Choroid plexus epithelial cell (primary cell): ENCODE measurements at regions not wholly inside any gene's neighbourhood (a gene's known extent, or its start where the extent isn't known, plus 50 kb on each side); places are given as distances from the start of the nearest gene placed in this dataset.

Source experiments
- DNase-seq: peaks from one replicate; pipeline ENCODE4 v3.0.0-alpha.2; 2010; ENCODE audit warnings: low read depth
- H3K4me3 ChIP-seq: 2 replicates; pipeline ENCODE4 v1.5.1; 2011; ENCODE audit warnings: low read depth, mild to moderate bottlenecking, control low read depth, low read length, moderate library complexity
- CTCF ChIP-seq: conservative IDR thresholded peaks from 2 replicates; pipeline ENCODE4 v1.5.1; 2011; ENCODE audit warnings: low read depth, mild to moderate bottlenecking, control low read depth, inconsistent platforms, low read length, moderate library complexity

DNA sequence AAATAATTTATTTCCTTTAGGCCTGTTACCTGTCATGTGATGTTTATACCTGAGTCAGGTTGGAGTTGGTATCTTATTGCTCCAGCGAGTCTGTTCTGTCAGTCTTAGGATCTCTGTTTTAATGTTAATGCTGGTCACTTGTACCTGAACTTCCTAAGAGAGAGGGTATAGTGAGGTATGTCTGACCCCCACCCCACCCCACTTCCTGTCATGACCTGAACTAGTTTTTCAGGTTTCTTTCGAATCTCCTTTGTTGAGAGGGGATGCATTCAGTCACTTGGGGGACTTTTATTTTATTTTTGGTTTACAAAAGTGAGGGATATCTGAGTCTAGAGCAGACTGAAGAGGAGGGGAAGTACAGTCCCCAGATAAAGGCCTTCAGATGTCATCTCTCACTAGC, 769.0 kb upstream of the COBL start:
- TF ChIP-seq CTCF, result no peak
- no peak overlapping the region for H3K4me3 ChIP-seq
- DNase-seq, result no peak

DNA sequence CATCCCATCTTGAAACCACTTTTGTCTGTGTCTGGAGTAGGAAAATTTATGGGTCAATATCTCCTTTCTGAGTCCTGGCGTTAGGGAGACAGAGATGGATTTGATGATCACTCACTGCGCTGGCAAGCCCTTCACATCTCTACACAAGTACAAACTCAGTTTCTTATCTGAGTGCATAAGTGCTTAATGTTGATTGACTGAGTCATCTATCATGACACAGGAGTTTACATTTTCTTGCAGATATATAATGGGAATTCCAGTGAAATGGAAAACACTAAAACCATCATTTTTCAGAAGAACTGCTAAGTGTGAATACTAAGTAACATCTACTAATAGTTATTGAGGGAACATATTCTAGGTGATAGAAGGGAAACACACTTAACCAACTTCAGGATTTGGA, 763.9 kb upstream of the COBL start:
- no peak for TF ChIP-seq CTCF
- DNase-seq, result no peak
- no peak overlapping the region for H3K4me3 ChIP-seq

GRCh38 chr7:52079726-52080125, 763.1 kb upstream of the COBL start:
- DNase-seq, result no peak

GRCh38 chr7:52077571-52077970, 761.0 kb upstream of the COBL start:
- no peak for TF ChIP-seq CTCF
- no peak for DNase-seq
- no peak overlapping the region for H3K4me3 ChIP-seq

More at GRCh38 chr7:52079726-52080125, 763.1 kb upstream of the COBL start:
- H3K4me3 ChIP-seq, result no peak overlapping the region
- no peak for TF ChIP-seq CTCF

DNA sequence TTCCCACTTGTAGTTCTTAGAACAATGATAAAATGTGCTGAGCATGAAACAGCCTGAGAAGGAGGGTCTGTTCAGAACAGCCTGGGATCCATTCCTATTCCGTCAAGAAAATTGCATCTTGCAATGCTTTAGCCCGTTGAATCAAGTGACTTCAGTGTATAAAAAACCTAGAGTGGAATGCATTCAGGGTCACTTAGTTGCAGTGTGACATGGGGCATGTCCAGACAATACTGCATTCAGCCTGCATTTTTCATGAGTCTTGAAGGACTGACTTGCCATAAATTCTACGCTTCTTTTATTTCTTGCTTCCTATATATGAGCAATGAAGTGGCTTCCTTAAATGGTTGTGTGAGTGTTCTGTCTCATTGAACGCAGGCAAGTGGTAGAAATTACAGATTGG, 758.3 kb upstream of the COBL start:
- no peak for TF ChIP-seq CTCF
- DNase-seq, result no peak

DNA sequence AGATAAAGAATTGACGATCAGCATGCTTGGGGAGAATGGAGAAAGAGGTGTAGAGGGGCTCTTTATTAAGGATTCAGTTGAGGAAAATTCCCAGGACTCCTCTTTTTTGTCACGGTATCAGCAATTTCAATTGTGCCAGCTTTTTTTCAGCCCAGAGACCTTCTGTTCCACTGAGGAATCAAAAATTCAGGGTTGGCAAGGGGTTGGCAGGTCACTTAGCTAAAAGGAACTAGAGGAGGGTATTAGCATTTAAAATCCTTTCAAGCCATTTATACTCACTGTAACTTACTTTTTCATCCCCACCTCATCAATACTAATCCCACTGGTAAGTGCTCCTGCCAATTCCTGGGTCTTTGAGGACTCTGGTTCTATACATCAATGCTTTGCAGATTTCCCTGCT, 757.5 kb upstream of the COBL start:
- TF ChIP-seq CTCF, result no peak
- no peak overlapping the region for H3K4me3 ChIP-seq
- DNase-seq, result no peak

More for the DNA sequence above, 758.3 kb upstream of the COBL start:
- H3K4me3 ChIP-seq, result no peak overlapping the region

GRCh38 chr7:52071744-52072143, 755.1 kb upstream of the COBL start:
- no peak for TF ChIP-seq CTCF
- DNase-seq, result no peak
- H3K4me3 ChIP-seq, result no peak overlapping the region
